Gastrocnemius medialis (tissue), 4 donors: ENCODE measurements at regions not wholly inside any gene's neighbourhood (a gene's known extent, or its start where the extent isn't known, plus 50 kb on each side); places are given as distances from the start of the nearest gene placed in this dataset.

ENCODE experiments used
- ATAC-seq, 2 donors: fragments of 150-250 bp; one replicate each; pipeline ENCODE4 v1.9.1; 2016
- DNase-seq, 2 donors: peaks; one replicate each; pipeline ENCODE4 v3.0.0-alpha.2; 2019
- H3K27ac ChIP-seq, 4 donors: fragments of 200-600 bp; sonication (generic); 1 replicate in 1 of 4; 2 replicates in 3 of 4; pipeline ENCODE4 v1.5.1; 2016 to 2018; ENCODE audit warnings: mild to moderate bottlenecking in 2 of 4, moderate library complexity in 1 of 4
- H3K27me3 ChIP-seq, 3 donors: fragments of 200-600 bp; sonication (generic) in 2 of 3; 1 replicate in 1 of 3; 2 replicates in 2 of 3; pipeline versions ENCODE4 v1.5.1 to v1.6.0; 2016 to 2019; ENCODE audit warnings: mild to moderate bottlenecking in 1 of 3, moderate library complexity in 1 of 3
- H3K36me3 ChIP-seq, 2 donors: fragments of 200-600 bp; sonication (generic) in 1 of 2; one replicate each; pipeline ENCODE4 v1.5.1; 2017 to 2018
- H3K4me1 ChIP-seq, 2 donors: fragments of 200-600 bp; sonication (generic) in 1 of 2; one replicate each; pipeline ENCODE4 v1.5.1; 2016 to 2017; ENCODE audit warnings: mild to moderate bottlenecking in 2 of 2
- H3K4me3 ChIP-seq, 4 donors: fragments of 200-600 bp; sonication (generic) in 3 of 4; 1 replicate in 1 of 4; 2 replicates in 3 of 4; pipeline ENCODE4 v1.5.1; 2016 to 2019; ENCODE audit warnings: mild to moderate bottlenecking in 2 of 4
- H3K9me3 ChIP-seq, 3 donors: fragments of 200-600 bp; sonication (generic) in 2 of 3; 1 replicate in 1 of 3; 2 replicates in 2 of 3; pipeline ENCODE4 v1.5.1; 2016 to 2019
- POLR2A ChIP-seq, 2 donors: fragments of 450-650 bp; IDR thresholded peaks; one replicate each; pipeline ENCODE4 v1.6.1; 2017; ENCODE audit warnings: antibody characterized with exemption in 2 of 2, mild to moderate bottlenecking in 2 of 2, moderate library complexity in 2 of 2
- in situ Hi-C, 4 donors: fragments of 200-750 bp; cut with MboI; loops; one replicate each; pipeline versions ENCODE4 v1.15.0 to v1.8.0; 2017; ENCODE audit warnings: low sequenced_read_pairs in 4 of 4
- intact Hi-C: fragments of 100-400 bp; cut with DNase I; formaldehyde crosslinking; loops from one replicate; pipeline ENCODE4 v1.15.1; 2023; ENCODE audit warnings: low total_unique reads
- TF ChIP-seq, protein P1 (sequence below), 5 experiments: fragments of 450-650 bp in 3 of 5; fragments of 200-600 bp in 2 of 5; sonication (generic) in 2 of 5; IDR thresholded peaks in 4 of 5; conservative IDR thresholded peaks in 1 of 5; 1 replicate in 4 of 5; 2 replicates in 1 of 5; pipeline ENCODE4 v1.5.1; 2016 to 2019; ENCODE audit warnings: antibody characterized with exemption in 5 of 5, mild to moderate bottlenecking in 3 of 5, moderate library complexity in 3 of 5

DNA sequence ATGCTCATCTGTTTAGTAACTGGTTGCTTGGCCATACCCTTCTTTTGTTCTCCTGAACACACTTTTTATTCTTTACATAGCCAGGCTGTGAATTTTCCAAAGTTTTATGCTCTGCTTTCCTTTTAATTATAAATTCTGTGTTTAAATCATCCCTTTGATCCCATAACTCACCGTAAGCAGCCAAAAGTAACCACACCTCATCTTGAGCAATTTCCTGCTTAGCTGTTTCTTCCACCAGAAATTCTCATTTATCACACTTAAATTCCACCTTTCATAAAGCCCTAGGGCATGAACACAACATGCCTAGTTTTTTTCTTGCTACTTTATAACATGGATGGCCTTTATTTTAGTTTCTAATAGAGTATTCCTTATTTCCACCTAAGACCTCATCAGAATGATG, 510.7 kb downstream of the C12orf50 start:
- in situ Hi-C loops, result no loop called here

DNA sequence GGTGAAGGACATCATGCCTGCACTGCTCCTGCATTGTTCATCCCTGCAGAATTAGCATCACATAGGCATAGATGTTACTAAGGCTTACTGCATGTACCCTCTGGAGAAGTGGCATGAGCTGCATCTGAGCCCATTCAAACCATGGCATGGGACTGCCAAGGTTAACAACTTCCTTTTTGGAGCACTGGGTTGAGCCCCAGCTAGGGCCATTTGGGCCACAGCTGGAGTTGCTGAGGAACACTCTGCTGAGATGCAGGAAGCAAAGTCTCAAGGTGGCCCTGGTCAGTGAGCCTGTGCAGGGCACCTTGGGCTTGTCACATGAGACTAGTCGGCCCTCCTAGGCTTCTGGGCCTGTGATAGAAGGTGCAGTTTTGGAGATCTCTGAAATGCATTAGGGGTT, 511.2 kb downstream of the C12orf50 start:
- intact Hi-C loops, result no loop called here
- no peak for DNase-seq
- no peak for ATAC-seq

More for the DNA sequence above, 510.7 kb downstream of the C12orf50 start:
- DNase-seq, result no peak
- H3K4me1 ChIP-seq, result no peaks in the 10 kb centered on the region
- H3K27ac ChIP-seq, result no peak overlapping the region
- no peaks in the 10 kb centered on the region for H3K9me3 ChIP-seq
- no peaks in the 10 kb centered on the region for H3K36me3 ChIP-seq
- TF ChIP-seq POLR2A (IDR thresholded peaks at IDR 0.05), result no peak
- TF ChIP-seq, protein P1, sequence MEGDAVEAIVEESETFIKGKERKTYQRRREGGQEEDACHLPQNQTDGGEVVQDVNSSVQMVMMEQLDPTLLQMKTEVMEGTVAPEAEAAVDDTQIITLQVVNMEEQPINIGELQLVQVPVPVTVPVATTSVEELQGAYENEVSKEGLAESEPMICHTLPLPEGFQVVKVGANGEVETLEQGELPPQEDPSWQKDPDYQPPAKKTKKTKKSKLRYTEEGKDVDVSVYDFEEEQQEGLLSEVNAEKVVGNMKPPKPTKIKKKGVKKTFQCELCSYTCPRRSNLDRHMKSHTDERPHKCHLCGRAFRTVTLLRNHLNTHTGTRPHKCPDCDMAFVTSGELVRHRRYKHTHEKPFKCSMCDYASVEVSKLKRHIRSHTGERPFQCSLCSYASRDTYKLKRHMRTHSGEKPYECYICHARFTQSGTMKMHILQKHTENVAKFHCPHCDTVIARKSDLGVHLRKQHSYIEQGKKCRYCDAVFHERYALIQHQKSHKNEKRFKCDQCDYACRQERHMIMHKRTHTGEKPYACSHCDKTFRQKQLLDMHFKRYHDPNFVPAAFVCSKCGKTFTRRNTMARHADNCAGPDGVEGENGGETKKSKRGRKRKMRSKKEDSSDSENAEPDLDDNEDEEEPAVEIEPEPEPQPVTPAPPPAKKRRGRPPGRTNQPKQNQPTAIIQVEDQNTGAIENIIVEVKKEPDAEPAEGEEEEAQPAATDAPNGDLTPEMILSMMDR (IDR thresholded peaks at IDR 0.05 in 4 of 5, conservative IDR thresholded peaks at IDR 0.05 in 1 of 5), result no peak
- H3K4me3 ChIP-seq, result no peak overlapping the region
- intact Hi-C loops, result no loop called here
- no peak for ATAC-seq
- no peaks in the 10 kb centered on the region for H3K27me3 ChIP-seq

DNA sequence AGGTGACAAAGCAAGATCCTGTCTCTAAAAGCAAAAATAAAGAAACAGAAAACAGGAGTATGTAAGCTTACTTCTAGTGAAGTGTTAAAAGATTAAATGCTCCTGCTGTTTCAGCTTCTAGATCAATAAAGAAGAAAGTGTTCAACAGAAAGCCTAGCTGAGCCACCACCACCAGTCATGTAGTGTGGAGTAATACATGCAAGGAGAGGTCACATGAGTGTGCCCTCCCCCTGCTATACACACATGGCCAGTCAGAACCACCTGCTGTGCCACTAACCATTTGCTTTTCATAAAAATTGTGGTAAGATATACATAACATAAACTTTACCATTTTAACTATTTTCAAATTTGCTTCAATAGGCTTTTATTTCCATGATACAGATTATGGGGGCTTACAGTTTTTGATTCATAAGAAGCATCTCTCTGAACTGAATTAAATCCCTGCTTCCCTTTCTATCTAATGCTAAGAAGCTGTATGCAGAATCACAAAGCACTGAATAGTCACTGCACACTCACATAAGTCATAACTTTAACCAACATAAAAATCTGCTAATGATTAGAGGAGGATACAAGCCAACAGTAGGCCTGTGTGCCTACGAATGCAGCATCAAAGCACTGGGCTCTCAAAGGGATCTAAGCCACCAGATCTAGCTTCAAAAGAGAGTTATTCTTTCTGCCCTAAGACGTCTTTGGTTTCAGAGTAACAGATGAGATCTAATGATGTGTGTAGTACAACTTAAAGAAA, 515.5 kb downstream of the C12orf50 start:
- TF ChIP-seq, protein P1 (IDR thresholded peaks at IDR 0.05 in 4 of 5, conservative IDR thresholded peaks at IDR 0.05 in 1 of 5), result no peak
- TF ChIP-seq POLR2A (IDR thresholded peaks at IDR 0.05), result no peak
- in situ Hi-C loops, result no loop called here
- Histone ChIP-seq H3K4me1 (no peaks in the 10 kb centered on the region), H3K27ac (no peak overlapping the region), H3K27me3 (no peaks in the 10 kb centered on the region), H3K36me3 (no peaks in the 10 kb centered on the region), H3K9me3 (no peaks in the 10 kb centered on the region), H3K4me3 (no peak overlapping the region)
- ATAC-seq (no peak), DNase-seq (no peak)
- intact Hi-C loops, result no loop called here

More for the DNA sequence above, 511.2 kb downstream of the C12orf50 start:
- Histone ChIP-seq H3K36me3 (no peaks in the 10 kb centered on the region), H3K27me3 (no peaks in the 10 kb centered on the region), H3K4me3 (no peak overlapping the region), H3K4me1 (no peaks in the 10 kb centered on the region), H3K9me3 (no peaks in the 10 kb centered on the region), H3K27ac (no peak overlapping the region)
- in situ Hi-C loops, result no loop called here
- TF ChIP-seq, protein P1 (IDR thresholded peaks at IDR 0.05 in 4 of 5, conservative IDR thresholded peaks at IDR 0.05 in 1 of 5), result no peak
- TF ChIP-seq POLR2A (IDR thresholded peaks at IDR 0.05), result no peak

GRCh38 chr12:87511371-87511770, 517.8 kb downstream of the C12orf50 start:
- H3K9me3 ChIP-seq, result no peaks in the 10 kb centered on the region
- H3K27ac ChIP-seq, result no peak overlapping the region
- no peaks in the 10 kb centered on the region for H3K36me3 ChIP-seq
- no peak overlapping the region for H3K4me3 ChIP-seq
- in situ Hi-C loops, result no loop called here
- intact Hi-C loops, result no loop called here
- ATAC-seq, result no peak
- no peak for DNase-seq
- no peaks in the 10 kb centered on the region for H3K27me3 ChIP-seq
- H3K4me1 ChIP-seq, result no peaks in the 10 kb centered on the region
- TF ChIP-seq, protein P1 (IDR thresholded peaks at IDR 0.05 in 4 of 5, conservative IDR thresholded peaks at IDR 0.05 in 1 of 5), result no peak
- TF ChIP-seq POLR2A (IDR thresholded peaks at IDR 0.05), result no peak
